ENCODE measurements at regions not wholly inside any gene's neighbourhood (a gene's known extent, or its start where the extent isn't known, plus 50 kb on each side); places are given as distances from the start of the nearest gene placed in this dataset.

- Histone ChIP-seq H3K27ac (no peak overlapping the region), H3K27me3 (no peaks in the 10 kb centered on the region), H3K4me1 (no peaks in the 10 kb centered on the region), H3K9me3 (no peaks in the 10 kb centered on the region), H3K36me3 (no peaks in the 10 kb centered on the region), H3K4me3 (no peak overlapping the region)
- intact Hi-C loops (cut with DNase I; ENCODE audit: low total_unique reads): no loop called here
- no peak for DNase-seq (ENCODE audit: low spot score in 2 of 2)
- TF ChIP-seq CTCF (IDR thresholded peaks at IDR 0.05): no peak
- TF ChIP-seq POLR2AphosphoS5 (IDR thresholded peaks at IDR 0.05): no peak
- TF ChIP-seq POLR2A (IDR thresholded peaks at IDR 0.05): no peak
Measured at GRCh38 chr4:65265526-65265925, 404.8 kb downstream of the EPHA5 start.

GRCh38 chr4:65259296-65259695 lies 411.0 kb downstream of the EPHA5 start:
- Histone ChIP-seq H3K9me3 (no peaks in the 10 kb centered on the region), H3K36me3 (no peaks in the 10 kb centered on the region), H3K27me3 (no peaks in the 10 kb centered on the region), H3K4me1 (no peaks in the 10 kb centered on the region), H3K4me3 (no peak overlapping the region), H3K27ac (no peak overlapping the region)
- DNase-seq (ENCODE audit: low spot score in 2 of 2): no peak
- intact Hi-C loops (cut with DNase I; ENCODE audit: low total_unique reads): no loop called here
- TF ChIP-seq CTCF (IDR thresholded peaks at IDR 0.05) (no peak), POLR2AphosphoS5 (IDR thresholded peaks at IDR 0.05) (no peak), POLR2A (IDR thresholded peaks at IDR 0.05) (no peak)

- Histone ChIP-seq H3K4me3 (no peak overlapping the region), H3K36me3 (no peaks in the 10 kb centered on the region), H3K27me3 (no peaks in the 10 kb centered on the region), H3K4me1 (no peaks in the 10 kb centered on the region), H3K9me3 (no peaks in the 10 kb centered on the region), H3K27ac (no peak overlapping the region)
- TF ChIP-seq POLR2A (IDR thresholded peaks at IDR 0.05) (no peak), CTCF (IDR thresholded peaks at IDR 0.05) (no peak), POLR2AphosphoS5 (IDR thresholded peaks at IDR 0.05) (no peak)
- DNase-seq (ENCODE audit: low spot score in 2 of 2): no peak
- intact Hi-C loops (cut with DNase I; ENCODE audit: low total_unique reads): no loop called here
Measured at GRCh38 chr4:65250916-65251315, 419.4 kb downstream of the EPHA5 start.

GRCh38 chr4:65249111-65249510 lies 421.2 kb downstream of the EPHA5 start:
- no peak for DNase-seq (ENCODE audit: low spot score in 2 of 2)
- H3K9me3 ChIP-seq: no peaks in the 10 kb centered on the region
- no peaks in the 10 kb centered on the region for H3K36me3 ChIP-seq
- H3K4me1 ChIP-seq: no peaks in the 10 kb centered on the region
- H3K27ac ChIP-seq: no peak overlapping the region
- no peak for TF ChIP-seq POLR2A (IDR thresholded peaks at IDR 0.05)
- no peak for TF ChIP-seq POLR2AphosphoS5 (IDR thresholded peaks at IDR 0.05)
- TF ChIP-seq CTCF (IDR thresholded peaks at IDR 0.05): no peak
- intact Hi-C loops (cut with DNase I; ENCODE audit: low total_unique reads): loop anchor here (5.0 kb wide), 1 partner anchor 1953 kb away; no protein-coding TSS in a partner anchor
- no peaks in the 10 kb centered on the region for H3K27me3 ChIP-seq
- H3K4me3 ChIP-seq: no peak overlapping the region

- H3K27ac ChIP-seq: no peak overlapping the region
- TF ChIP-seq POLR2A (IDR thresholded peaks at IDR 0.05) (no peak), POLR2AphosphoS5 (IDR thresholded peaks at IDR 0.05) (no peak), CTCF (IDR thresholded peaks at IDR 0.05) (no peak)
- no peak overlapping the region for H3K4me3 ChIP-seq
- H3K9me3 ChIP-seq: peaks cover 0 to 4% of the 10 kb centered on the region in 2 donors
- H3K27me3 ChIP-seq: no peaks in the 10 kb centered on the region
- intact Hi-C loops (cut with DNase I; ENCODE audit: low total_unique reads): no loop called here
- DNase-seq (ENCODE audit: low spot score in 2 of 2): no peak
- H3K36me3 ChIP-seq: no peaks in the 10 kb centered on the region
- no peaks in the 10 kb centered on the region for H3K4me1 ChIP-seq
Measured at GRCh38 chr4:65242156-65242846, 428.0 kb downstream of the EPHA5 start.

Data from breast epithelium (tissue), 4 donors.